Activated CD4-positive, alpha-beta T cell treated with anti-CD3 and anti-CD28 coated beads, Interleukin-10, Interleukin-2, amounts not matched to agents 100 ng/mL and 50 ng/mL, durations not matched to agents 16 hours and 8 hours (primary cell): ENCODE measurements at regions not wholly inside any gene's neighbourhood (a gene's known extent, or its start where the extent isn't known, plus 50 kb on each side); places are given as distances from the start of the nearest gene placed in this dataset.
"Not testable (repeated sequence)": the region's sequence is repeated elsewhere in the genome, so short reads cannot be mapped to it uniquely, and the experiment has no call there.

Source experiments
- DNase-seq: peaks from one replicate; pipeline ENCODE4 v3.0.0-alpha.2; 2020

DNA sequence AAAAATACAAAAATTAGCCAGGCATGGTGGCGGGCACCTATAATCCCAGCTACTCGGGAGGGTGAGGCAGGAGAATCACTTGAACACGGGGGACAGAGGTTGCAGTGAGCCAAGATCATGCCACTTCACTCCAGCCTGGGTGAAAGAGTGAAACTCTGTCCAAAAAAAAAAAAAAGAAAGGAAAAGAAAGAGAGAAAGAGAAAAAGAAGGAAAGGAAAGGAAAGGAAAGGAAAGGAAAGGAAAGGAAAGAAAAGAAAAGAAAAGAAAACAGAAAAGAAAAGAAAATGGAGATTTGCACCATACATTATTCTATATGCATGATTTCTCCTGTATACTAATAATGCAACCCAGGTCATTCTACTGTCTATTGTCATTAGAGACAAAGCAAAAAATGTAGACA is 421.5 kb downstream of the PCDH19 start:
- DNase-seq: not testable (repeated sequence)

GRCh38 chrX:99973572-99974226 is 436.4 kb downstream of the PCDH19 start:
- DNase-seq: no peak

DNA sequence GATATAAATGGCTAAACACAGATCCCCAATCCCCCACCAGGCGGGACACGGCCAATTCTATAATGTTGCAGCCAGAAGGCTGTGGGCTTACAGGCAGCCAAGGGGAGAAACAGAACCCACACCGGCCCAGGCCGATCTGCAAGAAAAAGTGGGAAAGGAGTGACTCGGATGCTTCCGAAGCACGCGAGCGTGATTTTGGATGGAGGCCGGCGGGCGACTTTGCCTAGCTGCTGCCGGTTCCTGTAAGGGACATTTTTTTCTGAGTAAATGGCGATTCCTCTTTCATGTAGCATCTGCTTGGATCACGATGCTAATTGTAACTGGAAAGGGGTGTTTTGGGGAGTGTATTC is 470.2 kb downstream of the PCDH19 start:
- DNase-seq: no peak

DNA sequence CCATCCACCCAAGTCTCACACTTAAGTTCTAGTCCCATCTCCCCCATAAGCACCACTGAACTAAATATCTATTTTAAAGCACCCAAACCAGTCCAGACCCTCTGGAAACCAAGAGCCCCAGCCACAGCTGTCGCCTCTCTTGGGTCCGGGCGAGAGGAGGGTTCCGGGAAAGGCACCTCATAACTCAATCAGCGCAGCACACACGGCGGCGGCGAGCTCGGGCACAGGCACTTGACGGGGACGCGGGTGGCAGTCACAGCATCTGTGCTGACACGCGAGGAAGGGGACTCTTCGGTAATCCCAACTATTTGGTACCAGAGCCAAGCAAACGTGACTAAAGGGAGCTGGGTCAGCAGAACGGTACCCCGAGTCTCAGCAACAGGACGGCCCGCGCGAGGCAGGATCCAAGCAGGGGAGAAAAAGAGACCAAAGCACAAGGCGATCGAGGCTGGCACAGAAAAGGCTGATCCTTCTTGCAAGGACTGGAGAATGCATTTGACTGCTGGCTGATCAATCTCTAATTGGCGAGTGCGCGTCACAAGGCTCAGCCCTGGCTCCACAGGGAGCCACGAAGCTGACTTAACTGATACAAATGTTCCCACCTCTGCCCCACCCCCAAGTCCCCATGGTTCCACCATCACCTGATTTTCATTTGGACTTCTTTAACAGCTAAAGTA is 470.7 kb downstream of the PCDH19 start:
- not testable (repeated sequence) for DNase-seq

DNA sequence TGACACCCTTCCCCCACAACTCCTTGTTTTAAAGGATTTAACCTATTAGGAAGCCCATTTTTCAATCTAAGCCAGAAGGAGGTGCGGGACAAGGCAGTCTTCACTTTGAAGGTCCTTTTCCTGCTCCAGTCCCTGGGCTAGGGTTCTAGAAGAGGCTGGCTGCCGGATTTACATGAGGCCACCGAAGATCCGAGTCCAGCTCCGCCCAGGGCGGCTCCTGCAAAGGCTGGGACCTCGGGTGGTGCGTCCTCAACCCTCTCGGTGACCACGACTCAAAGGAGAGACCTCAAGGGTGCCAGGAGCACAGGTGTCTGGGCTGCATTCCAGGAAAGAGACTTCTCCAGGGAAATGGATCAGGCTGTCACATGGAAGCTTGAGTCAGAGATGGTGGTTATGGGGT is 471.6 kb downstream of the PCDH19 start:
- DNase-seq: no peak

DNA sequence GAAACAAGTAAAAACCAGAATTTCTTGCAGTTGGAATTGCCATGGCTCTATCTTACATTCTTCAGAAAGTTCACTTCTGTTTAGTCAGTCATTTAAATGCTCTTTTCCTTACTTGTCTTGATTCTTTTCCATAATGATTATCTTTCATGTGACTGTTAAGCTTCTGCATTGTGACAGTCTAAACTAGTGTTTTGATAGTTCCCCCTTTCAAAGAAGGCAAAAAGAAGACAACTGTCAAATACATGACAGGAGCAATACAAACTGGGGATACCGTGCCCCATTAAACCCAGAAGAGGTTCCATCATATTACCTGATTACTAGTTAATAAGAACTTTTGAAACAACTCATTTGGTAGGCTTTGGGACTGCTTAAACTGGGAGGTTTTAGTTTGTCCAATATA is 476.2 kb downstream of the PCDH19 start:
- no peak for DNase-seq

- no peak for DNase-seq
Observed at GRCh38 chrX:99914635-99915034, 495.4 kb downstream of the PCDH19 start.

- no peak for DNase-seq
Observed at GRCh38 chrX:99913611-99914010, 496.5 kb downstream of the PCDH19 start.

DNA sequence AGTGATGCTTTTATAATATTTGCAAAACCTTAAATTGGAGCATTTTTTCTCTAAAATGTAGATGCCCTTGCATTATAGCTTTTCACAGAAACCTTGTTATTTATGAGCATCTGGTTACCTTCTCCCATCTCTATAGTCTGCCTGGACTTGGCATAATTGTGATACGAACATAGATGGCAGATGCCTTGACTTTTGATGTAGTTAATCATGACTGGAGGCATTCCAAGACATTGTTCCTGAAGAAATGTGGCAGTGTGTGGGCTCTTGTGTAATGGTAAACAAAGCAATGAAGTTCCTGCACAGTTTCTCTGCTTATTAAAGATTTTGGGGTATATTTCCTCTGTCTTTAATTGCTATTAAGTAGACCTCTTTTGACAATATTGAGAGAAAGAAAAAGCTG is 500.1 kb downstream of the PCDH19 start:
- no peak for DNase-seq

DNA sequence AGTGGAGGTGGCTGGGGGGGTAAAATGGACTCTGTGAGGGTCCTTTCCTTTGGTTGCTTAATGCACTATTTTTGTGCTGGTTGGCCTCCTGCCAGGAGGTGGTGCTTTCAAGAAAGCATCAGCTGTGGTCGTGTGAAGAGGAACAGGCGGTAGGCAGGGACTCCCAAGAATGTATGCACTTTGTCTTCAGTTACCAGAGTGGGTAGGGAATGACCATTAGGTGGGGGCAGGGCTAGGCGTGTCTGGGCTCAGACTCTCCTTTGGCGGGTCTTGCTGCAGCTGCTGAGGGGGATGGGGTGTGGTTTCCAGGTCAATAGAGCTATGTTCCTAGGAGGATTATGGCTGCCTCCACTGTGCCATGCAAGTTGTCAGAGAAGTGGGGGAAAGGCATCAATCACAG is 509.0 kb downstream of the PCDH19 start:
- no peak for DNase-seq

DNA sequence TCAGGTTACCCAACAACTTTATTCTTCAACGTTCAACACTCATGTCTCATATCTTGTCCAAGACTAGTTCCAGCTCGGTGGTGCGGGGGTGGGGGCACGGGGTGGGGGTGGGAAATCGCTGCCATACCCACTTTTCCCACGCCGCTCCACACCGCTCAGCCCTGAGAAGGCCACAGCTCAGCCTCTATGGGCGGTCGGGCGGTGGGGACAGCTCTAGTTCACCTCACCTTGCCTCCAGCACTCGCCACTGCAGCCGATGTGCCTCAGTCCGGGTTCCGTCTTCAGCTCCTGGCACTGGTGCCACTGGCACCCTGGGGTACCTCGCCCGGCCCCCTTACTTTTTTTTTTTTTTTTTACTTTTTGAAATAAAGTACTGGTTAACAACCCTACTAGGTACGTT is 522.2 kb downstream of the PCDH19 start:
- DNase-seq: no peak

GRCh38 chrX:99857455-99857854 is 552.6 kb downstream of the PCDH19 start:
- no peak for DNase-seq

DNA sequence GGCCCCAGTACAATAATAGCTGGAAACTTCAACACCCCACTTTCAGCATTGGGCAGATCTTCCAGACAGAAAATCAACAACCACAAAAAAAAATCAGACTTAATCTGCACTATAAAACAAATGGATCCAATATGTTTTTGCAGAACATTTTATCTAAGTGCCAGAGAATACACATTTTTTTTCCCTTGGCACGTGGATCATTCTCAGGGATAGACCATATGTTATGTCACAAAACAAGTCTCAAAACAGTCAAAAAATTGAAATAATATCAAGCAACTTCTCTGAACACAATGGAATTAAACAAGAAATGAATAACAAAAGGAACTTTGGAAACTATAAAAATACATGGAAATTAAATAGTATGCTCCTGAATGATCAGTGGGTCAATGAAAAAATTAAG is 576.3 kb downstream of the PCDH19 start:
- no peak for DNase-seq

- DNase-seq: no peak
Observed at GRCh38 chrX:99820197-99820596, 589.9 kb downstream of the PCDH19 start.

DNA sequence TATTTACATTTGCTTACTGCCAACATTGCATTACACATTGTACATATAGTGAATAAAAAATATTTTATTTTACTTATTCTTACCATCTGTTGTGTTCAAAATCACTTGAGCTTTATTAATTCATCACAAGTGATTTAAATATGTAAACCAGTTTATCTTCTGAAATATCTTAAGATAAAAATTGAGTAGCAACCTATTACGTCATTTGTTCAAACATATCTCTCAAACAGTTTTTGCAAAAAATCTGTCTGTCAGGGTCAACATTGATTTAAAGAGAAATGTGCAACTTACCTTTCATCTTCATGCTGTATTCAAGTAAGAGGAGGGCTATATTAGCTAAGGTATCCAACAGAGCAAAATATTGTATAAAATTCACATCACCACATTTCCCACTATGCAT is 610.1 kb downstream of the PCDH19 start:
- DNase-seq: no peak

DNA sequence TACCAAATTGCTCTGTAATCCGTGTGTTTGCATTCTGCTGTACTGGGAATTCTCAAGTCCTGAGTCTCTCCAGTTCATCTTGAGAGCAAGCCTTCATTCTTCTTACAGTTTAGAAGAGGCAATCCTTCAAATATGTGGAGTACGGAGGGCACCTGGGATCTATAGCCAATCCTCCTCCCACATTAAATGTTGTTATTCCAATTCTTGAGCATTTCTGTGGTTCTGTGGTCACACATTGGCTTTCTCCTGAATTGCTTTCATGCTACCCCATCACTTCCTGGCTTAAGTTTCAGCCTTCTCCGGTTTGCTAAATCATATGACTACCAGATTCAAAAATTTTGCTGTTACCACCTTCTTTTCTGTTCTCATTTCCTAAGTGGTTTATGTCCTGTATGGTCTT is 611.1 kb downstream of the PCDH19 start:
- no peak for DNase-seq

GRCh38 chrX:99795495-99795894 is 614.6 kb downstream of the PCDH19 start:
- peak; percentile 4 for DNase-seq

- DNase-seq: no peak
Observed at GRCh38 chrX:99782516-99783040, 627.5 kb downstream of the PCDH19 start.

DNA sequence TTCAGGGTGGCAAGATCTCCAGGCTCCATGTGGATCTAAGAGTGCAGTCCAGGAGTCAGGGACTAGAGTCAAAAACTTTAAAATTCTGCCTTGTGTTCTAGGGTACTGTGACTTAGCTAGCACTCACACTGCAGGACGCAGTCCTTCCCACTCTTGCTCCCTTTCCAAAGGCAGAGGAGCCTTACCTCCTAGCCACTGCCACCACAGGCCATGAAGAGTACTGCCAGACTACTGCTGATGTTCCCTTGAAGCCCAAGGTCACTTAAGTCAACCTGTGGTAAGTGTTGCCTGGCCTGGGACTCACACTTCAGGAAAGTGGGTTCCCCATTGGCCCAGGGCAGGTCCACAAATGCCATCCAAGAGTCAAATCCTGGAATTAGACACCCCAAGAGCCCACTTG is 632.2 kb downstream of the PCDH19 start:
- DNase-seq: no peak

DNA sequence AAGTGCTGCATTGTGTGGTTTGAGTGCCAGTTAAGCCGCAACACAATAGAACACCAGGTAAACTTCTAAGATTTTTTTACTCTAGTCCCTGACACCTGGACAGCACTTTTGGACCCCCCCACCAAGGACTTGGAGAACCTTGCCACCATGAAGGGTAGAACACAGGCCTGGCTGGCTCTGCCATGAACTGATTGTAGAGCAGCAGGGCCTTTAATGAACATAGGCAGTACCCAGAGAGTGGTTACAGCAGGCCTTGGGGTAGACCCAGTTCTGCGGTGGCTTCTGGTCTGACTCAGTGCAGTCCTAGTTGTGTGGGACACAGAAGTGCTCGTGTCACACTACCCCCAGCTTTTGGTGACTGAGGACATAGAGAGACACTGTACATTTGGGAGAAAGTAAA is 648.3 kb downstream of the PCDH19 start:
- no peak for DNase-seq

GRCh38 chrX:99752776-99753175 is 657.3 kb downstream of the PCDH19 start:
- no peak for DNase-seq

- DNase-seq: no peak
Observed at GRCh38 chrX:99750721-99751120, 659.4 kb downstream of the PCDH19 start.

GRCh38 chrX:99722094-99722493 is 688.0 kb downstream of the PCDH19 start:
- DNase-seq: no peak

GRCh38 chrX:99719140-99719539 is 690.9 kb downstream of the PCDH19 start:
- DNase-seq: no peak

GRCh38 chrX:99717716-99718115 is 692.4 kb downstream of the PCDH19 start:
- DNase-seq: no peak
